Stimulated activated CD4-positive, alpha-beta T cell treated with anti-CD3 and anti-CD28 coated beads, Interleukin-15, amount 100 ng/mL, for 1 hour (primary cell): ENCODE measurements at regions not wholly inside any gene's neighbourhood (a gene's known extent, or its start where the extent isn't known, plus 50 kb on each side); places are given as distances from the start of the nearest gene placed in this dataset.
A peak's percentile ranks its signal among the peaks of the same experiment; 100 is the strongest.

Source experiments
- DNase-seq, 2 donors: peaks; one replicate each; pipeline ENCODE4 v3.0.0-alpha.2; 2020; ENCODE audit warnings: low read depth in 1 of 2, low spot score in 1 of 2

- DNase-seq: no peak
Observed at GRCh38 chr4:184575306-184575705, 73.9 kb downstream of the CASP3 start.

DNA sequence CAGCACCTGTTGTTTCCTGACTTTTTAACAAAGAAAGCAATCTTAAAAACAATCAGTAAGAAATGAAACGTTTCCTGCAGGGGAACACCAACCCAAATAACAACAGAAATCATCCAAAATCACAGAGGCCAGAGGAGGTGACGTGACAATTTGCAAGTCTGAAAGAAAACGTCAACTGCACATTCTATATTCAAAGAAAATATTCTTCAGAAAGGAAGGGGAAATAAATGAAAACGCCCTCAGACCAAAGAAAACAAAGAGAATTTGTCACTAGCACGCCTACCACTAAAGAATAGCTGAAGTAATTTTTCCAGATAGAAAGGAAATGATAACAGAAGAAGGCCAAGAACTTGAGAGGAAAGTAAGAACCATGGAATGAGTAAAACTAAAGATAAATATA, 74.4 kb downstream of the CASP3 start:
- DNase-seq: no peak

GRCh38 chr4:184573701-184574100, 75.5 kb downstream of the CASP3 start:
- no peak for DNase-seq

GRCh38 chr4:184568770-184569169, 80.5 kb downstream of the CASP3 start:
- no peak for DNase-seq

GRCh38 chr4:184563621-184564020, 85.6 kb downstream of the CASP3 start:
- DNase-seq: no peak

DNA sequence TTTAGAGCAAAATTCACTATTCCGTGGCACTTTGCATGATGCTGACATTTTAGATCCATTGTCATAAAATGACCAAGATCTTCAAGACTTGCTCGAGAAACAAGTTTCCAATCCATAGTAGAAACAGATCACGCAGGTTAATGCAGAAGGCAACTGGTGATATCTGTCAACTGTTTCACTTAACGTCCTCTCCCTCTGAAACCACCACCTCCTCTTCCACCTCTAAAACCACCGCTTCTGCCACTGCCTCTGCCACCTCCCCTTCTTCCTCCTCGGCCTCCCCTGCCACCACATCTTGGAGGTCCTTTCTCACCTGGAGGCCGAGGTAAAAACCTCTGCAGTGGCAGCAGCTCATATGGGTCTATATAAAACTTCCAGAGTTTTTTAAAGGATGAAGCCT, 84.6 kb upstream of the IRF2 start:
- no peak for DNase-seq

GRCh38 chr4:184553891-184554290, 79.5 kb upstream of the IRF2 start:
- no peak for DNase-seq

DNA sequence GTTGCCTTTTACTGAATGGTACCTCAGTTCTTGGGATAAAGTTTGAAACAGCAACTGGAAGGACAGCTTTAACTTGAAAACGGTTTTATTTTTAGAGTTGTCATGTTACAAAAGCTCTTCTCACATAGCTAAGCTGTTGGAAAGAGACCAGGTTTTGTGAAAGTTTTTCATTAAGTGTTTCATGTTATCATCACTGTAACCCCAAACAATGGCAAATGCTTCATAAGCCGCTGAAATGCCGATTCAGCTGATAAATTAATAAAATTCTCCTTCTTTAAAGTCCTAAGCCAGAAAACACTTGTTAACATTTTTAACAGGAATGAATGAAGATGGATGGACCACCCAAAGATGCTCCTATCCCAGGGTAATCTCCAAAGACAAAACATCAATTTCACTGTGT, 76.1 kb upstream of the IRF2 start:
- DNase-seq: no peak

DNA sequence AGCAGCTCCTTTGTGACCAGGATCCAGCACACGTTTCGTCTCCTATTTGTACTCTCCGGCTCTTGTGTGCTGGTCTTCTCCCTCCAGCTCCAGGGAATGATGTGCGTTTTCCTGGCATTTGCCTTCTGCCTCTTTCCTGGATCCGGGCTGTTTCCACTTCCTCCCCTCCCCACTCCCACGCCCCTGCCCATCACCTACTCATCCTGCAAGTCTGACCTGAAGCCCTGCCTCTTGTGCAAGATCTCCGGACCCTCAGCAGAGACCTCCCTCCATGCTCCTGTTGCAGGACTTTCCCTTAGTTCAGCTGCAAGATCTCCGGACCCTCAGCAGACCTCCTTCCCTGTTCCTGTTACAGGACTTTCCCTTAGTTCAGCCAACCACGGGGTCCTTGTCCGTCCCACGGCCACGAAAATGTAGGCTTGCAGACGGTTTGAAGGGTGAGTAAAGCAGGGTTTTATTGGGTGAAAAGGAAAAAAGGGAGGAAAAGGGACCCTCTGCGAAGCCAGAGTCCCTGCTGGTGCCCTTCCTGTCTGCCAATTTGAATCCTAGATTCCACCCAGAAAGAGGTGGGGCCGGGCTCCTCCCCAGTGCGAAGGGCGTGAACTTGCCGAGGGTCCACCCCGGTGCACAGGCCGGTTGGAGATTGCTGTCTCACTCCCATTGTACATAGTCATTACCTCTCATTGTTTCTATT, 74.4 kb upstream of the IRF2 start:
- no peak for DNase-seq

DNA sequence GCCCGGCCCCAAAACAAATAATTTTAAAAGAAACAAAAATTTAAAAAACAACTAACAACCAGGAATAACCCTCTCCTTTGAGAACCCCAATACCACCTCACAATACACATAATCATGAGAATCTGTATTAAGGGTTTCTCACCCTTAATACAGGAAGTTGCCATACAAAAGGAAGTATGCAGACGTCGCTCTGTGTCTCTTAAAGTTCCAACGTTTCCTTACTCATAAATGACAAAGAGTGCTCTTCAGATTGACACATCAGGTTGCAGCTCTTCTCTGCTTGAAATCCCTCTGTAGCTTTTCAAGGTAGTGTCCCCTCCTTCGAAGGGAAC, 73.9 kb upstream of the IRF2 start:
- DNase-seq: no peak

GRCh38 chr4:184544788-184545409, 70.5 kb upstream of the IRF2 start:
- DNase-seq: no peak

GRCh38 chr4:184541907-184542306, 67.6 kb upstream of the IRF2 start:
- DNase-seq: no peak

DNA sequence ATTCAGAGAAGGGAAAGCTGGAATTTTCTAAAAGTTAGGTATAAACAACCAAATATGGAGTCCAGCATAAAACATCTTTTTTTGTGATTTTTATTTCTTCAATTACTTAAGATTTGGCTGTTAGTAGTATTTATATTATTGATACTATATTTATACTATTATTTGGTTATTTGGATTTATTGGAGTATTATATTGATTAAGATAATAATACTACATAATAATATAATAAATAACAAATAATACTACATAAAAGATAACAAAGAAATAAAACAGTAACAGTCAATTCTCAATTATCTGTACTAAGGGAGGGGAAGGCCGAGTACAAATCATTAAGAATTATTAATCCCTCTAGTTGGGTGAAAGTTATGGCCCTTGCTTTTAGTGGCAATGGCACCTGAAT, 66.0 kb upstream of the IRF2 start:
- DNase-seq: no peak

DNA sequence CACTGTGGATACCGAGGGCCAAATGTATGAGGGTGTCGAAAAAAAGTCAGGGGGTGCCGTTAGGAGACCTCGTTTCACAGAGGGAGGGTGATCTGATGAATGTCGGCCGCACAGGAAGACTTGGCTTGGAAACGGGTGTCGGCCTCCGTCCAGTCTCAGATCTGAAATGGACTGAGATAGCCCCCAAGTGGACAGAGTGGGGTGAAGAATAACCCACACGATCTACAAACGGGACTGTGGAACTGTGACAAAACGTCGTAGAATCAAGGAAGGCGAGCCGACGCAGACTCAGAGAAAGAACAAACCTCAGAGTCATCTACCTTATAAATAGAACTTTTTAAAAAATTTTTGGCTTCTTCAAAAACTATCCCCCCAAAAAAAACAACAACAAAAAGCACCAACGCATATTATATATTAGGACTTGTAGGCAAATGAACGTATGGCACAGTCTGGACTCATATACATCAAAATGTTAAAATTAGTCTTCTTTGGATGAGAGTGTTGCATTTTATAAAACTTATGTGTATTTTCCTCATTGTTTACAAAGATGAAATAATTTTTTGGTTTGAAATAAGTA, 63.8 kb upstream of the IRF2 start:
- DNase-seq: peak; percentile 16 to 28

- peak; percentile 86 to 88 for DNase-seq
Observed at GRCh38 chr4:184537269-184538022, 63.1 kb upstream of the IRF2 start.

- no peak for DNase-seq
Observed at GRCh38 chr4:184536881-184537248, 62.5 kb upstream of the IRF2 start.

- DNase-seq: no peak
Observed at GRCh38 chr4:184536065-184536880, 61.9 kb upstream of the IRF2 start.

GRCh38 chr4:184534511-184535391, 60.4 kb upstream of the IRF2 start:
- no peak for DNase-seq

DNA sequence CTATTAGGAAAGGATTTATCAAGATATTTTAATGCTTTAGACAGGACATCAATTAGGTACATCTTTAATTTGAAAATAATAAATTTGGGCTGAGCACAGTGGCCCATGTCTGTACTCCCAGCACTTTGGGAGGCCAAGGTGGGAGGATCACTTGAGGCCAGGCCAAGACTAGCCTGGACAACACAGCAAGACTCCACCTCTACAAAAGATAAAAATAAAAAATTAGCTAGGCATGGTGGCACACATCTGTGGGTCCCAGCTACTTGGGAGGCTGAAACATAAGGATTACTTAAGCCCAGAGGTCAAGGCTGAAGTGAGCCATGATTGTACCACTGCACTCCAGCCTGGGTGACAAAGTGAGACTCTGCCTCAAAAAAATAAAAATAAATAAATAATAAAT, 59.6 kb upstream of the IRF2 start:
- DNase-seq: no peak

DNA sequence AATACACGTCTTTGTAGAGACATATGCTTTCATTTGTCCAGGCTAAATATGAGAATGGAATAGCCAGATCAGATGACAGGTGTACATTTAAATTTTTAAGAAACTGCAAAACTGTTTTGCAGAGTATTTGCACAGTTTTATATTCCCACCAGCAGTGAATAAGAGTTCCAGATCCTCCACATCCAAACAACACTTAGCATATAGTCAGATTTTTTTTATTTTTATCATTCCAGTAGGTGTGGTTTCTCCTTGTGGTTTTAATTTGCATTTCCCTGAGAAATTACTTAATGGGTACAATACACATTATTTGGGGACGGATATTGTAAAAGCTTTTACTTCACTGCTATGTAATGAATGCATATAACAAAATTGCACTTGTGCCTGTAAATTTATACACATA, 56.7 kb upstream of the IRF2 start:
- DNase-seq: no peak
